NK-92 (cell line): ENCODE measurements at regions not wholly inside any gene's neighbourhood (a gene's known extent, or its start where the extent isn't known, plus 50 kb on each side); places are given as distances from the start of the nearest gene placed in this dataset.

Source experiments
- DNase-seq: peaks from one replicate; lab custom pipeline; 2025; ENCODE audit not compliant: unreplicated experiment; lab: John Stamatoyannopoulos, UW

- DNase-seq = no peak
Measured at GRCh38 chr10:128694168-128694850, 568.1 kb upstream of the MKI67 start.

- no peak for DNase-seq
Measured at GRCh38 chr10:128694851-128695725, 568.9 kb upstream of the MKI67 start.

- no peak for DNase-seq
Measured at GRCh38 chr10:128695931-128696330, 569.7 kb upstream of the MKI67 start.

GRCh38 chr10:128697437-128697836 lies 571.2 kb upstream of the MKI67 start:
- no peak for DNase-seq

- no peak for DNase-seq
Measured at GRCh38 chr10:128701381-128701780, 575.2 kb upstream of the MKI67 start.

- no peak for DNase-seq
Measured at GRCh38 chr10:128701837-128702236, 575.6 kb upstream of the MKI67 start.

GRCh38 chr10:128704716-128705115 lies 578.5 kb upstream of the MKI67 start:
- no peak for DNase-seq

- no peak for DNase-seq
Measured at GRCh38 chr10:128708182-128708581, 582.0 kb upstream of the MKI67 start.

GRCh38 chr10:128709686-128710085 lies 583.5 kb upstream of the MKI67 start:
- DNase-seq = no peak

GRCh38 chr10:128710098-128710797 lies 584.0 kb upstream of the MKI67 start:
- no peak for DNase-seq

- no peak for DNase-seq
Measured at GRCh38 chr10:128710798-128711183, 584.6 kb upstream of the MKI67 start.

GRCh38 chr10:128711806-128712205 lies 585.6 kb upstream of the MKI67 start:
- no peak for DNase-seq

- no peak for DNase-seq
Measured at GRCh38 chr10:128712661-128713400, 586.6 kb upstream of the MKI67 start.

GRCh38 chr10:128713471-128713870 lies 587.2 kb upstream of the MKI67 start:
- DNase-seq = no peak

GRCh38 chr10:128713874-128714570 lies 587.8 kb upstream of the MKI67 start:
- DNase-seq = no peak

- no peak for DNase-seq
Measured at GRCh38 chr10:128714644-128715415, 588.6 kb upstream of the MKI67 start.

- no peak for DNase-seq
Measured at GRCh38 chr10:128716181-128716580, 590.0 kb upstream of the MKI67 start.

GRCh38 chr10:128721963-128722445 lies 595.8 kb upstream of the MKI67 start:
- DNase-seq = no peak

- no peak for DNase-seq
Measured at GRCh38 chr10:128722947-128723346, 596.7 kb upstream of the MKI67 start.
